Heart left ventricle (tissue), 16 donors: ENCODE measurements at regions not wholly inside any gene's neighbourhood (a gene's known extent, or its start where the extent isn't known, plus 50 kb on each side); places are given as distances from the start of the nearest gene placed in this dataset.
A peak's percentile ranks its signal among the peaks of the same experiment; 100 is the strongest.

Experiments
- ATAC-seq, 4 donors: fragments of 200-7000 bp; cut with Tn5 transposase; one replicate each; pipeline ENCODE4 v1.9.1; 2020 to 2022; ENCODE audit warnings: moderate library complexity in 4 of 4, mild to moderate bottlenecking in 3 of 4, moderate number of reproducible peaks in 1 of 4
- DNase-seq, 5 donors: peaks; one replicate each; pipeline ENCODE4 v3.0.0-alpha.2; 2020
- H3K27ac ChIP-seq, 12 donors: fragments of 200-600 bp; sonication (generic) in 4 of 12; one replicate each; pipeline versions ENCODE4 v1.5.0 to v1.8.0; 2016 to 2022; ENCODE audit warnings: mild to moderate bottlenecking in 2 of 12
- H3K27me3 ChIP-seq, 9 donors: fragments of 200-600 bp; sonication (generic) in 2 of 9; one replicate each; pipeline versions ENCODE4 v1.5.1 to v1.8.0; 2016 to 2022; ENCODE audit warnings: mild to moderate bottlenecking in 3 of 9
- H3K36me3 ChIP-seq, 9 donors: fragments of 200-600 bp; sonication (generic) in 2 of 9; one replicate each; pipeline versions ENCODE4 v1.5.0 to v1.8.0; 2018 to 2022; ENCODE audit warnings: mild to moderate bottlenecking in 2 of 9
- H3K4me1 ChIP-seq, 12 donors: fragments of 200-600 bp; sonication (generic) in 4 of 12; one replicate each; pipeline versions ENCODE4 v1.5.0 to v1.8.0; 2016 to 2022; ENCODE audit warnings: mild to moderate bottlenecking in 3 of 12
- H3K4me3 ChIP-seq, 12 donors: fragments of 200-600 bp; sonication (generic) in 4 of 12; one replicate each; pipeline versions ENCODE4 v1.5.0 to v1.8.0; 2017 to 2022; ENCODE audit warnings: mild to moderate bottlenecking in 9 of 12, moderate library complexity in 4 of 12
- H3K9me3 ChIP-seq, 12 donors: fragments of 200-600 bp; sonication (generic) in 4 of 12; one replicate each; pipeline versions ENCODE4 v1.5.0 to v1.8.0; 2016 to 2022; ENCODE audit warnings: mild to moderate bottlenecking in 1 of 12
- POLR2A ChIP-seq, 2 donors: fragments of 450-650 bp; IDR thresholded peaks; one replicate each; pipeline ENCODE4 v1.6.1; 2017; ENCODE audit warnings: antibody characterized with exemption in 2 of 2, mild to moderate bottlenecking in 2 of 2, moderate library complexity in 2 of 2
- WGBS, 4 donors: extraction: QIAGEN DNeasy Blood & Tissue Kit in 2 of 4; methylation state at CpG; one replicate each; pipeline versions ENCODE4 v1.1.5 to v1.1.7; 2013 to 2018; 5-methylcytosine and 5-hydroxymethylcytosine counted together
- intact Hi-C, 10 donors: fragments of 100-400 bp; cut with DNase I; formaldehyde crosslinking; loops; one replicate each; pipeline versions ENCODE4 v1.11.1 to v1.14.2; 2022
- TF ChIP-seq, protein P1 (sequence below), 12 donors: fragments of 200-600 bp; sonication (generic) in 4 of 12; IDR thresholded peaks; one replicate each; pipeline versions ENCODE4 v1.5.0 to v1.8.0; 2018 to 2022; ENCODE audit warnings: antibody characterized with exemption in 12 of 12, mild to moderate bottlenecking in 5 of 12
- donor health status: ischemic (EF 13 %, LVEDD 7.1; RV severe dilation, severe dysfunction).
- donor health status: healthy with polysubstance abuse.
- donor health status: DM: no; HTN: yes; CAD: no.
- donor health status: DM: no; HTN: no; CAD: no.
- donor health status: ischemic (EF 25% LVEDD 6.9; RV normal size, moderate dysfunction).
- donor health status: ischemic (EF 25% LVEDD 5.7; RV mildly dilated, moderate dysfunction).
- donor health status: healthy.
- donor health status: DM: yes; HTN: yes; CAD: no.
- donor health status: ischemic (EF 35%, LVEDD 5.7; RV mildly dilated, moderate dysfunction).
- donor health status: nonischemic (EF 11% LVEDD 7.7; RV severe dilation, severe dysfunction).
- donor health status: DM: yes; HTN: yes; CAD: no.
- donor health status: PGD.
- donor health status: ischemic (EF 29% LVEDD 5.4; RV normal size, mild dysfunction).
- donor health status: nonischemic (EF 23%, LVEDD 6.1; RV moderate dilation, normal function).

DNA sequence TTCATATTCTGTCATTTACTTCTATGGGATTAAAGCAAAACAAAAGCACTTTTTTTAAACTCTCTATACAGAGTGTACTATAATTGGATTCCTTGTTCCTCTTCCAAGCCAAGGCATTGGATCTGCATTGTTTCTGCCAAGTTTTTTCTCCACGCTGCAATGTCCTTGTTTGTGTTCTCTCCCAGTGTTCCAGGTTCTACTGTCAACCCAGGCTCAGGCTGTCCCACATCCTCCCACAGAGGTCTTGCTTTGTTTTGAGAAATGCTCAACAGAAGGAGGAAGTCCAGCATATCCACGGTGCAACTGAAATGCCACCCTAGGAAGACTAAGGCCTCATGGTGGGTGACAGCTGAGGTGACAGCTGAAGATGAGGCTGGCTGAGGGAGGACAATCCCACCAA lies 287.1 kb upstream of the PRDM1 start:
- Histone ChIP-seq H3K4me1 (peaks cover 0 to 35% (median 17%) of the 10 kb centered on the region in 12 donors), H3K27me3 (no peaks in the 10 kb centered on the region), H3K27ac (peak overlapping the region in 4 of 12 donors; percentile 6 to 53 (median 12)), H3K9me3 (peaks cover 0 to 4% (median 0%) of the 10 kb centered on the region in 12 donors), H3K4me3 (no peak overlapping the region), H3K36me3 (no peaks in the 10 kb centered on the region)
- WGBS, 4 donors, result 20 to 43% (median 23%) methylated on average over 2 of the region's 2 CpGs
- ATAC-seq (peak; percentile 80 to 90 (median 83)), DNase-seq (peak in 1 of 5 donors; percentile 32)
- TF ChIP-seq, protein P1, sequence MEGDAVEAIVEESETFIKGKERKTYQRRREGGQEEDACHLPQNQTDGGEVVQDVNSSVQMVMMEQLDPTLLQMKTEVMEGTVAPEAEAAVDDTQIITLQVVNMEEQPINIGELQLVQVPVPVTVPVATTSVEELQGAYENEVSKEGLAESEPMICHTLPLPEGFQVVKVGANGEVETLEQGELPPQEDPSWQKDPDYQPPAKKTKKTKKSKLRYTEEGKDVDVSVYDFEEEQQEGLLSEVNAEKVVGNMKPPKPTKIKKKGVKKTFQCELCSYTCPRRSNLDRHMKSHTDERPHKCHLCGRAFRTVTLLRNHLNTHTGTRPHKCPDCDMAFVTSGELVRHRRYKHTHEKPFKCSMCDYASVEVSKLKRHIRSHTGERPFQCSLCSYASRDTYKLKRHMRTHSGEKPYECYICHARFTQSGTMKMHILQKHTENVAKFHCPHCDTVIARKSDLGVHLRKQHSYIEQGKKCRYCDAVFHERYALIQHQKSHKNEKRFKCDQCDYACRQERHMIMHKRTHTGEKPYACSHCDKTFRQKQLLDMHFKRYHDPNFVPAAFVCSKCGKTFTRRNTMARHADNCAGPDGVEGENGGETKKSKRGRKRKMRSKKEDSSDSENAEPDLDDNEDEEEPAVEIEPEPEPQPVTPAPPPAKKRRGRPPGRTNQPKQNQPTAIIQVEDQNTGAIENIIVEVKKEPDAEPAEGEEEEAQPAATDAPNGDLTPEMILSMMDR (IDR thresholded peaks at IDR 0.05), result no peak
- no peak for TF ChIP-seq POLR2A (IDR thresholded peaks at IDR 0.05)
- intact Hi-C loops, result no loop called here

DNA sequence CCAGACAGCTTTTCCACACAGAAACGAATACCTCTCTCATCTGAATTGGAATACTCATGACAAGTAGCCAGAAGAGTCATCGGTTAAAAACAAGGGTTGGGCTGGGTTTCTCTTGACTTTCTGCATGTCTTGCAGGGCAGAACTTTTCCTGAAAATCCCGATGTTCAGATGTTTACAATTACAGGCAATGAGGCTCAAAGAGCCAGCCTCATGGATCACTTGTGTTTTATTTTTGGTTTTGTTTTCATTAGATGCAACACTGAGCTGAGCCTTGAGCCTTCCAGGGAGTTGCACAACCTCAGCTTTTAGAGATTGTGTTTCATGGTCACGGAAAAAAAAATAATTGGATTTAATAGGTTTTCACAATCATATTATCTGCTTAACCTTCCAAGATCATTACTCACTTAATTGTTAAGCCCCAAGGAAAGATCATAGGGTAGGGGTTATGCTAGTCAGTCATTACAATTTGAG lies 288.1 kb upstream of the PRDM1 start:
- Histone ChIP-seq H3K4me3 (peak overlapping the region in 1 of 12 donors; percentile 11), H3K27me3 (no peaks in the 10 kb centered on the region), H3K27ac (peak overlapping the region in 5 of 12 donors; percentile 3 to 60 (median 35)), H3K36me3 (no peaks in the 10 kb centered on the region), H3K9me3 (peaks cover 0 to 4% (median 0%) of the 10 kb centered on the region in 12 donors), H3K4me1 (peaks cover 0 to 45% (median 18%) of the 10 kb centered on the region in 12 donors)
- TF ChIP-seq, protein P1 (IDR thresholded peaks at IDR 0.05), result no peak
- TF ChIP-seq POLR2A (IDR thresholded peaks at IDR 0.05), result no peak
- DNase-seq (no peak), ATAC-seq (peak; percentile 29 to 58 (median 52))
- 53 to 84% (median 68%) methylated on average over 4 of the region's 4 CpGs for WGBS, 4 donors
- intact Hi-C loops, result no loop called here

DNA sequence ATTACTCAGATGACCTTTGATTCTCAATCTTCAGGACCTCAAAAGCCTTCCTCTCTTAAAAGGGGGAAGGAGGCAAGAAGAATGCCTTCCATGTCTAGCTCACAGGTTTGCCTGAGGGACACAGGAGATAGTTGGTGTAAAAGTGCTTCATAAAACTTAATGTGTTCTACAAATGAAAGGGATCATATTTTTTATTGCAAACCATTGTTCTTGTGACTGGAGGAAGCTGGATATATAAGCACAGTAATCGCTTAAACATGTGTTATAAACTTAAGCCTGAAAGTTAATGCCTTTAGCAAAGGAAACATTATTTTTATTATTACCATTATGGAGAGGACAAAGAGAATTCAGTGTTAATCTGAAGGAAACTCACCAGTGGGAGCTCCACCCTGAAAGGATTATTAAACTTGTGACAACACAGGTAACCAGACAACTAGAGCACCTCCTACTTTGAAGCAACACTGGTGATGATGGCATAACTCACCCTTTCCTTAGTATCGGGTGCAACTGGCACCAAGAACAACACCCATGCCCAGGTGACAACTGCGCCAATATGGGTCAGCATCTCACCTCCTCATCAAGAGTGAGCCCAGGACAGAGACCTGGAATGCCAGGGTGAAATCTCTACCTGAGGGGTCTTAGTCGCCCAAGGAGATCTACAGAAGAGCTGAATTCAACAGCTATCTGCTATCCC lies 288.7 kb upstream of the PRDM1 start:
- WGBS, 4 donors, result 83 to 90% (median 90%) methylated on average over 4 of the region's 4 CpGs
- DNase-seq (no peak), ATAC-seq (no peak)
- intact Hi-C loops, result no loop called here
- TF ChIP-seq, protein P1 (IDR thresholded peaks at IDR 0.05), result no peak
- TF ChIP-seq POLR2A (IDR thresholded peaks at IDR 0.05), result no peak
- peaks cover 0 to 4% (median 0%) of the 10 kb centered on the region in 12 donors for H3K9me3 ChIP-seq
- H3K27me3 ChIP-seq, result no peaks in the 10 kb centered on the region
- peak overlapping the region in 1 of 12 donors; percentile 11 for H3K4me3 ChIP-seq
- H3K4me1 ChIP-seq, result peaks cover 0 to 51% (median 18%) of the 10 kb centered on the region in 12 donors
- peak overlapping the region in 5 of 12 donors; percentile 3 to 60 (median 35) for H3K27ac ChIP-seq
- no peaks in the 10 kb centered on the region for H3K36me3 ChIP-seq

DNA sequence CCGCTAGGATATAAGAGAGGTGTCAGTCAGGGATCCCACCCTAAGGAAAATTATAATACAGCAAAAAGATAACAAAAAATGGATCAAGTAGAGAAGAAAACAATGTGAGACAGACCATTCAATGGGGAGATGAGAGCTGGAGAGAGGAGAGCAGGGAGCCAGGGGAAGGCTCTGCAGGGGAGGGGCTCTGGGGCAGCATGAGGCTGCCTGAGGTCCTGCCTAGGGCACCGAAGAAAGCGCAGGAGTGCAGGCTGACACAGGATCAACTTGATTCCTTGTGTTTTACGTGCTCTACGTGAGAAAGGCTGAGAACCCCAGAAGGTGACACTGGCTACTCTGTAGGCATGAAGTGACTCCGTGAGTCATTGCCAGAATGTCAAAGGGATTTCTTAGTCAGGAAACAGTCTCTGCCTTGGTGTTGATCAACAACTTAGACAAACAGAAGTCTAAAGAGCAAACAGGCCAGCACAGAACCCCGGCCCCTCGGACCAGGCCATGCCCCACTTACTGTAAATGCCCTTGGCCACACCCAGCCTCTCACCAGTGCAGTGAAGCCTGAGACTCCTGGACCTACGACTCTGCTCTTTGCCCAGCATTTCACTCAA lies 290.1 kb upstream of the PRDM1 start:
- no peak for DNase-seq
- Histone ChIP-seq H3K27me3 (no peaks in the 10 kb centered on the region), H3K9me3 (no peaks in the 10 kb centered on the region), H3K4me1 (peaks cover 0 to 65% (median 20%) of the 10 kb centered on the region in 12 donors), H3K4me3 (no peak overlapping the region), H3K36me3 (no peaks in the 10 kb centered on the region), H3K27ac (no peak overlapping the region)
- TF ChIP-seq, protein P1 (IDR thresholded peaks at IDR 0.05), result no peak
- TF ChIP-seq POLR2A (IDR thresholded peaks at IDR 0.05), result no peak
- WGBS, 4 donors, result 82 to 88% (median 84%) methylated on average over 9 of the region's 9 CpGs
- intact Hi-C loops, result no loop called here
- ATAC-seq, result no peak
